ENCODE measurements at regions not wholly inside any gene's neighbourhood (a gene's known extent, or its start where the extent isn't known, plus 50 kb on each side); places are given as distances from the start of the nearest gene placed in this dataset.

DNA sequence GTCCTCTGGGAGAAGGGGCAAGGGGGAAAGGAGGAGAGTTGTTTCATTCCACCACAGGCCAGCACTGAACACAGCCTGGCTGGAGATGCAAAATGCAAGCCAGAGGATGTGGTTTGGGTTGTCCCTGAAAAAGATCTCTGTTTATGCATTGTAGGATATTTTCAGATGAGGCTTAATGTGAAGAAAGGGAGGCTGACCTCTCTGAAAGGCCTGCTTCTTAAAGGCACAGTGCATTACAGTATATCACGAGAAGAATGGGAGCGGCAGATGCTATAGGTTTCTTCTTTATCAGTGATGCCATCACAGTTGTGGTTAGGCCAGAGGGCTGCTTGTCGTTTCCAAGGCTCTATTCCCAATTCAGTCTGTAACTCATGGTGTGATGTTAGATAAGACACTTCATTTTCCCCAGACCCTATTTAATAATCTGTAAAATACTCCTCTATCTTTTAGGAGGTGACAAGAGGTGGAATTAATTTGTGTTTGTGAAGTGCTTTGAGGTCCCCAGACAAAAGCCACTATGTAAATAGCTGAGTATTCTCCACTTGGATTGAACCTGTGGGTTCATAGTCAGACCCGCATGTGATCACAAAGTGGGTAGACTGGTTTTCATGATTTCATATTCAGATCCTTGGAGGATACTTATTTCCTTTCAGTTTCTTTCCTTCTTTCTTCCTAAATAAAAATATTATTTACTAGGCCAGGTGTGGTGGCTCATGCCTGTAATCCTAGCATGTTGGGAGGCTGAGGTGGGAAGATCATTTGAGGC, 76.5 kb upstream of the WDR26 start:
- TF ChIP-seq CTCF (conservative IDR thresholded peaks at IDR 0.05; ENCODE audit: low read depth in 2 of 2) (no peak), EZH2phosphoT487 (IDR thresholded peaks at IDR 0.05; ENCODE audit: unreplicated experiment) (no peak), EZH2 (IDR thresholded peaks at IDR 0.05; ENCODE audit: low read depth, unreplicated experiment) (no peak)
